SK-N-SH (cell line): ENCODE measurements at regions not wholly inside any gene's neighbourhood (a gene's known extent, or its start where the extent isn't known, plus 50 kb on each side); places are given as distances from the start of the nearest gene placed in this dataset.

ENCODE experiments used
- CTCF ChIA-PET: fragments of 300-600, 350-600 bp; formaldehyde crosslinking; extraction: SDS; loops from one replicate; lab custom pipeline; 2021; lab: Yijun Ruan, JAX
- POLR2A ChIA-PET: fragments of 350-600 bp; sonication (Branson Sonifier 250); formaldehyde crosslinking; extraction: SDS; loops from one replicate; lab custom pipeline; 2020; ENCODE audit warnings: antibody characterized with exemption, inconsistent platforms; lab: Yijun Ruan, JAX
- DNase-seq: peaks from one replicate; pipeline ENCODE4 v3.0.0; 2012
- H2AFZ ChIP-seq: fragments of 200-600 bp; sonication (generic); 2 replicates; pipeline ENCODE4 v1.8.1; 2016; ENCODE audit warnings: antibody characterized with exemption, mild to moderate bottlenecking, low read depth
- H3F3A ChIP-seq: fragments of 200-600 bp; sonication (generic); replicated peaks from 2 replicates; pipeline ENCODE3; 2016; ENCODE audit warnings: antibody characterized with exemption, mild to moderate bottlenecking; ENCODE audit not compliant: insufficient read depth
- H3K27ac ChIP-seq, 2 experiments: fragments of 200-500 bp in 1 of 2; fragments of 200-600 bp in 1 of 2; sonication (Bioruptor generic) in 1 of 2; sonication (generic), shearing (Covaris generic) in 1 of 2; 2 replicates each; pipeline versions ENCODE4 v1.5.1 to v1.6.1; 2014 to 2016; ENCODE audit warnings: low read depth in 2 of 2, inconsistent platforms in 1 of 2, low read length in 1 of 2, mild to moderate bottlenecking in 1 of 2, mixed read lengths in 1 of 2
- H3K27me3 ChIP-seq: fragments of 200-600 bp; sonication (generic), shearing (Covaris generic); 2 replicates; pipeline ENCODE4 v1.6.1; 2016; ENCODE audit warnings: mixed run types; ENCODE audit not compliant: insufficient read depth
- H3K36me3 ChIP-seq, 2 experiments: fragments of 200-500 bp in 1 of 2; fragments of 200-600 bp in 1 of 2; sonication (Bioruptor generic) in 1 of 2; sonication (generic) in 1 of 2; replicated peaks in 1 of 2; 2 replicates each; pipeline versions ENCODE3 to v1.5.1; 2014 to 2016; ENCODE audit warnings: low read length in 1 of 2, mild to moderate bottlenecking in 1 of 2; ENCODE audit not compliant: insufficient read depth in 2 of 2, control insufficient read depth in 1 of 2
- H3K4me1 ChIP-seq, 2 experiments: fragments of 200-500 bp in 1 of 2; fragments of 200-600 bp in 1 of 2; sonication (Bioruptor generic) in 1 of 2; sonication (generic), shearing (Covaris generic) in 1 of 2; 2 replicates each; pipeline versions ENCODE4 v1.5.1 to v1.6.1; 2014 to 2016; ENCODE audit warnings: low read depth in 1 of 2, low read length in 1 of 2, mixed run types in 1 of 2; ENCODE audit not compliant: insufficient read depth in 2 of 2, control insufficient read depth in 1 of 2
- H3K4me2 ChIP-seq: fragments of 200-600 bp; sonication (generic), shearing (Covaris generic); 2 replicates; pipeline ENCODE4 v1.6.1; 2017; ENCODE audit warnings: mixed run types
- H3K4me3 ChIP-seq, 2 experiments: fragments of 200-500 bp in 1 of 2; fragments of 200-600 bp in 1 of 2; sonication (Bioruptor generic) in 1 of 2; sonication (generic), shearing (Covaris generic) in 1 of 2; 2 replicates each; pipeline versions ENCODE4 v1.5.1 to v1.8.1; 2014 to 2016; ENCODE audit warnings: low read depth in 2 of 2, inconsistent platforms in 1 of 2, low read length in 1 of 2, mild to moderate bottlenecking in 1 of 2, mixed read lengths in 1 of 2, moderate library complexity in 1 of 2
- H3K79me2 ChIP-seq: fragments of 200-600 bp; sonication (generic); 2 replicates; pipeline ENCODE4 v1.8.1; 2017; ENCODE audit warnings: mild to moderate bottlenecking; ENCODE audit not compliant: insufficient read depth
- H3K9ac ChIP-seq: fragments of 200-600 bp; sonication (generic); 2 replicates; pipeline ENCODE4 v1.6.1; 2017; ENCODE audit warnings: mixed run types
- H3K9me2 ChIP-seq: fragments of 200-600 bp; sonication (generic); 2 replicates; pipeline ENCODE4 v1.6.1; 2017; ENCODE audit warnings: mixed run types
- H3K9me3 ChIP-seq: fragments of 200-600 bp; sonication (generic); 2 replicates; pipeline ENCODE4 v1.6.1; 2017; ENCODE audit warnings: mixed run types, mild to moderate bottlenecking, moderate library complexity
- H4K20me1 ChIP-seq: fragments of 200-600 bp; sonication (generic); 2 replicates; pipeline ENCODE4 v1.6.1; 2017; ENCODE audit warnings: mild to moderate bottlenecking, mixed run types; ENCODE audit not compliant: insufficient read depth
- CHD2 ChIP-seq: fragments of 150-350 bp; IDR thresholded peaks from 2 replicates; pipeline ENCODE4 v1.6.1; 2018; ENCODE audit warnings: low read length; ENCODE audit not compliant: partially characterized antibody
- CTCF ChIP-seq: fragments of 200-600 bp; sonication (generic); IDR thresholded peaks from 2 replicates; pipeline ENCODE4 v1.6.1; 2017; ENCODE audit warnings: antibody characterized with exemption, mild to moderate bottlenecking, moderate library complexity
- ELF1 ChIP-seq: IDR thresholded peaks from 2 replicates; pipeline ENCODE4 v1.4.0; 2012
- EP300 ChIP-seq, 2 experiments: IDR thresholded peaks; 2 replicates each; pipeline versions ENCODE4 v1.4.0 to v1.6.1; 2012; ENCODE audit warnings: borderline replicate concordance in 1 of 2, low read depth in 1 of 2, low read length in 1 of 2
- EZH2phosphoT487 ChIP-seq: fragments of 200-600 bp; sonication (generic); IDR thresholded peaks from 2 replicates; pipeline ENCODE4 v1.6.1; 2017; ENCODE audit warnings: low read depth, mixed run types, mild to moderate bottlenecking, antibody characterized with exemption, moderate library complexity, borderline replicate concordance
- FOXJ3 ChIP-seq: sonication (generic); formaldehyde crosslinking; IDR thresholded peaks from 2 replicates; pipeline ENCODE4 v1.5.1; 2020; ENCODE audit warnings: mild to moderate bottlenecking, missing genetic modification reagents
- FOXM1 ChIP-seq: IDR thresholded peaks from 2 replicates; pipeline ENCODE4 v1.4.0; 2012; ENCODE audit warnings: low read depth, mild to moderate bottlenecking
- GATA2 ChIP-seq: sonication (generic); formaldehyde crosslinking; IDR thresholded peaks from 2 replicates; pipeline ENCODE4 v1.5.0; 2020; ENCODE audit warnings: mild to moderate bottlenecking, missing genetic modification reagents
- IRF3 ChIP-seq: fragments of 150-350 bp; IDR thresholded peaks from 2 replicates; pipeline ENCODE4 v1.6.1; 2016; ENCODE audit warnings: mild to moderate bottlenecking, low read depth, low read length
- MAX ChIP-seq: IDR thresholded peaks from 2 replicates; pipeline ENCODE4 v1.4.0; 2012; ENCODE audit warnings: low read depth
- MEF2A ChIP-seq: IDR thresholded peaks from 2 replicates; pipeline ENCODE4 v1.4.0; 2012; ENCODE audit warnings: low read depth, borderline replicate concordance
- MXI1 ChIP-seq: IDR thresholded peaks from 2 replicates; pipeline ENCODE4 v1.6.1; 2012; ENCODE audit warnings: mild to moderate bottlenecking, low read depth, low read length, improper control_type of control experiment
- RCOR1 ChIP-seq: fragments of 150-350 bp; IDR thresholded peaks from 2 replicates; pipeline ENCODE4 v1.6.1; 2017; ENCODE audit warnings: antibody characterized with exemption, low read length
- RXRA ChIP-seq: IDR thresholded peaks from 2 replicates; pipeline ENCODE4 v1.4.0; 2012; ENCODE audit warnings: low read depth, mild to moderate bottlenecking, borderline replicate concordance
- SIN3A ChIP-seq: IDR thresholded peaks from 2 replicates; pipeline ENCODE4 v1.6.1; 2012; ENCODE audit warnings: low read depth, mild to moderate bottlenecking, low read length, moderate library complexity, borderline replicate concordance
- SMC3 ChIP-seq: IDR thresholded peaks from 2 replicates; pipeline ENCODE4 v1.6.1; 2012; ENCODE audit warnings: low read depth, low read length, improper control_type of control experiment
- TAF1 ChIP-seq: IDR thresholded peaks from 2 replicates; pipeline ENCODE4 v1.6.1; 2012; ENCODE audit warnings: low read depth, mild to moderate bottlenecking, low read length, moderate library complexity, borderline replicate concordance
- TCF12 ChIP-seq: IDR thresholded peaks from 2 replicates; pipeline ENCODE4 v1.4.0; 2012
- TEAD4 ChIP-seq: IDR thresholded peaks from 2 replicates; pipeline ENCODE4 v1.4.0; 2012; ENCODE audit warnings: mild to moderate bottlenecking, borderline replicate concordance; ENCODE audit not compliant: insufficient read depth
- USF1 ChIP-seq: IDR thresholded peaks from 2 replicates; pipeline ENCODE4 v1.4.0; 2012; ENCODE audit warnings: low read depth, borderline replicate concordance
- USF2 ChIP-seq: fragments of 150-350 bp; IDR thresholded peaks from 2 replicates; pipeline ENCODE4 v1.6.1; 2017; ENCODE audit warnings: antibody characterized with exemption, low read length, low read depth, borderline replicate concordance
- YY1 ChIP-seq: IDR thresholded peaks from 2 replicates; pipeline ENCODE4 v1.4.0; 2012; ENCODE audit warnings: low read depth, mild to moderate bottlenecking
- WGBS: methylation state at CpG from one replicate; pipeline ENCODE4 v1.1.6; 2017; ENCODE audit warnings: low lambda C conversion rate; 5-methylcytosine and 5-hydroxymethylcytosine counted together

- peaks cover 0 to 5% of the 10 kb centered on the region in 2 experiments; a peak in 2 of 4 replicates for H3K4me1 ChIP-seq
- H3K4me3 ChIP-seq = no peak overlapping the region
- no peak overlapping the region for H3K9ac ChIP-seq
- POLR2A ChIA-PET = no interaction called here
- no peaks in the 10 kb centered on the region for H3K27me3 ChIP-seq
- no peak overlapping the region for H3K27ac ChIP-seq
- no peaks in the 10 kb centered on the region for H4K20me1 ChIP-seq
- WGBS = 0% methylated on average over 1 of the region's 1 CpG
- no peaks in the 10 kb centered on the region for H3K36me3 ChIP-seq
- no peak for DNase-seq
- 0 out of 2 replicates have a peak, but pooled peaks cover 5% of the 10 kb centered on the region for H3K9me3 ChIP-seq
- H3K4me2 ChIP-seq = no peak overlapping the region
- CTCF ChIA-PET = no interaction called here
- H3K9me2 ChIP-seq = no peaks in the 10 kb centered on the region
- no peaks in the 10 kb centered on the region for H3F3A ChIP-seq
- no peak overlapping the region for H2AFZ ChIP-seq
- peak; percentile 16 for TF ChIP-seq CHD2
- 0 out of 2 replicates have a peak, but pooled peaks have one; percentile 35 for TF ChIP-seq GATA2 (CRISPR knock-in tag)
- TF ChIP-seq USF1 = no peak
- peak; percentile 63; the same call in 1 of the 2 replicates for TF ChIP-seq RCOR1
- TF ChIP-seq EP300 (IDR thresholded peaks at IDR 0.05; ENCODE audit: borderline replicate concordance in 1 of 2, low read depth in 1 of 2, low read length in 1 of 2) = peak in 1 of 2 experiments; percentile 72; a peak in 1 of 4 replicates
- no peak for TF ChIP-seq TEAD4
- no peak for TF ChIP-seq RXRA
- H3K79me2 ChIP-seq = no peaks in the 10 kb centered on the region
Measured at GRCh38 chr2:117519238-117519637, 295.3 kb upstream of the DDX18 start.

GRCh38 chr2:117519721-117520120, 294.8 kb upstream of the DDX18 start:
- Histone ChIP-seq H3K27ac (no peak overlapping the region; a peak in 1 of 4 replicates), H4K20me1 (no peaks in the 10 kb centered on the region), H3K9me3 (0 out of 2 replicates have a peak, but pooled peaks cover 5% of the 10 kb centered on the region), H3K9me2 (no peaks in the 10 kb centered on the region), H3K36me3 (no peaks in the 10 kb centered on the region), H3K9ac (no peak overlapping the region), H3K4me1 (peaks cover 0 to 5% of the 10 kb centered on the region in 2 experiments; a peak in 2 of 4 replicates), H3F3A (no peaks in the 10 kb centered on the region), H3K4me2 (no peak overlapping the region), H3K79me2 (no peaks in the 10 kb centered on the region), H3K27me3 (no peaks in the 10 kb centered on the region), H3K4me3 (no peak overlapping the region), H2AFZ (no peak overlapping the region)
- ChIA-PET CTCF (interaction anchor here (0.6 to 1.9 kb wide), 2 partner anchors 44 to 50 kb away, joined by 3 to 7 read pairs; no protein-coding TSS in a partner anchor), POLR2A (no interaction called here)
- no peak for DNase-seq
- no peak for TF ChIP-seq IRF3
- no peak for TF ChIP-seq CTCF
- TF ChIP-seq RCOR1 = no peak
- no peak for TF ChIP-seq FOXM1
- TF ChIP-seq SIN3A = no peak
- no peak for TF ChIP-seq TAF1
- no peak for TF ChIP-seq FOXJ3 (CRISPR knock-in tag)
- no peak for TF ChIP-seq TCF12
- TF ChIP-seq SMC3 = no peak
- TF ChIP-seq MXI1 = no peak
- TF ChIP-seq ELF1 = no peak
- no peak for TF ChIP-seq USF2
- no peak for TF ChIP-seq EZH2phosphoT487
- TF ChIP-seq MAX = no peak
- TF ChIP-seq YY1 = no peak
- no peak for TF ChIP-seq MEF2A
